GM21360 (cell line): ENCODE measurements at regions not wholly inside any gene's neighbourhood (a gene's known extent, or its start where the extent isn't known, plus 50 kb on each side); places are given as distances from the start of the nearest gene placed in this dataset.
"Not testable (repeated sequence)": the region's sequence is repeated elsewhere in the genome, so short reads cannot be mapped to it uniquely, and the experiment has no call there.

Source experiments
- ATAC-seq: cut with Tn5 transposase; IDR thresholded peaks from one replicate; pipeline ENCODE4 v1.9.1; 2021; ENCODE audit warnings: mild to moderate bottlenecking, moderate library complexity; ENCODE audit not compliant: unreplicated experiment

GRCh38 chr3:188972310-188972709 lies 199.5 kb upstream of the TPRG1 start:
- no peak for ATAC-seq

DNA sequence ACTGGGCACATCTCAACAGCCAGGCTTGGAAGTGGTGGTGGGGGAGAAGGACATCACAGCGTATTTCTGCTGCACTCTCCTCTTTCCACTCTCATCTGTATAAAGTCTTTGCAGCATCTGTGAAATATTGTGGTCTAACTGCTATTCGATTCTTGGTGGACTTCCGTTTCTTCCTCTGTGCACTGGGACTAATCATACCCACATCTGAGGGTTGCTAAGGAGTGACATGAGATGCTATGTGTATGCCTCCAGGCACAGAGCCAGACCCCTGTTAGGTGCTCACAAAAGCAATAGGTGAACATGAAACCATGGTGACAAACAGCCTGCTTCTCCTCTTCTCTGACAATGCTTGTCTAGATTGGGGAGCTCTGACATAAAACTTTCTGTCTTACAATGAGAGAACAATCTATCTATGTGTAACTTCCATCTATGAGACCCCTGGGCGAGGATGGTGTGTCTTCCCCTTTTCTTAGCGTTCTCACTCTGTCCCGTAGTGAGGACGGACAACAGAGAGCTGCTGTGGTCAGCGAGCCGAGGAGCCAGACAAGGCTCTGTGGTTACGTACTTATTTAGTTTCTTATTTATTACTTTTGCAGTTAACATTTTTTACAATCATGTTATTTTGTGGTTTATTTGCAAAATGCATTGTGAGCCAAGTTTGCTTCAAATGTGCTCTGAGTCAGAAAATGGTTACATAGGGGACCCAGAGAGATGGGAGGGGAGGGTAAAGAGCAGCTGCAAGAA lies 196.7 kb upstream of the TPRG1 start:
- ATAC-seq, result no peak

DNA sequence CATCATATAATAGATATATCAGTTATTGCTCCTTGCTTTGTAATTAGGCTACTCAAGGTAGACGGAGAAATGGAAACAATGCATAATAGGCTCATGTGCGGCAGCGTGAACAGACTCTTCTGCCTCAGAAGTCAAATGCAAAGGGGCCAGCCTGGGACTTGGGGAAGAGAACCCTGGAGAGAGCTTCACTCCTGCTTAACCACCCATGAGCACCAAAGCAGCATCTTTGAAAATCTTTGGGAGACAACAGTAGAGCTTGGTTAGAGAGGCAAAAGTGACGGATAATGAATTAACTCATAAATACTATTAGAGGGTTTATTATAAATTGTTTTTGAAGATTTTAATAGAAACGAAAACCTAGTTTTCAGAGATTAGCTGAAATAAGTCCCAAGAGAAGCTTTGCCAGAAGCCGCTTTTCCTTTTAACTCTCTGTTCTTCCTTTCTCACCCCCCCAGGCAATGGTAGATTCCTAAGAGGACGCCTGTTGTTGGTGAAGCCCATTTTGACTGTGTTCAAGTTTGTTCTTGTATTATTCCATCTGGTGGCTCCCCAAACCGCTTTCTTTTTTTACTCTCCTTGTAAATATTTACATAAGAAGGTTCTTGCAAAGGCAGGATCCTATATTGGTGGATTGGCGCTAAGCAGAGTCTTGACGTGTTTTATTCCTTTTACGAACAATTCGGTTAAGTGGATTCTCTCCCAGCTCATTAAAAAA lies 196.0 kb upstream of the TPRG1 start:
- ATAC-seq, result no peak

GRCh38 chr3:188976407-188976806 lies 195.4 kb upstream of the TPRG1 start:
- ATAC-seq, result no peak

- ATAC-seq, result no peak
These were observed 193.2 kb upstream of the TPRG1 start for GRCh38 chr3:188978421-188979171.

- ATAC-seq, result no peak
These were observed 192.5 kb upstream of the TPRG1 start for GRCh38 chr3:188979248-188979647.

GRCh38 chr3:188979669-188980310 lies 192.0 kb upstream of the TPRG1 start:
- ATAC-seq, result no peak

DNA sequence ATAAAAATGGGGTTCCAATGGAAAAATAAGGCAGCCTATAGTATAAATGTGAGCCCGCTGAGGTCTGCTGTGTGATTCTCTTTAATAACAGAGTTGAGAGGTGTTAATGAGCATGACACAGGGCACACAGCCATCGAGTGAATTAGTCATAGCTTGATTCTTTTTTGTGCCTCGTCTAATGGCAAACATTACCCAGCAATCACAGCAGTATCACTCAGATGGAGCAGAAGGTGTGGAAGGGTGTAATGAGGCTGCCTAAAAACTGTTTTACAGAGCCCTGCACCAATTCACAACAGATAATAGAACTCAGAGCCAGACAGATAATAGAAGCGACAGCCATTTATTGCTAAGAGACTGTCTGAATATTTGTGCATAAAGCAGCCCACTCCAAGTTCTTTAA lies 178.6 kb upstream of the TPRG1 start:
- no peak for ATAC-seq

- no peak for ATAC-seq
These were observed 170.2 kb upstream of the TPRG1 start for GRCh38 chr3:189001559-189001958.

- ATAC-seq, result no peak
These were observed 168.4 kb upstream of the TPRG1 start for GRCh38 chr3:189003410-189003809.

- no peak for ATAC-seq
These were observed 158.4 kb upstream of the TPRG1 start for GRCh38 chr3:189013224-189013888.

GRCh38 chr3:189014526-189014925 lies 157.2 kb upstream of the TPRG1 start:
- ATAC-seq, result no peak

- not testable (repeated sequence) for ATAC-seq
These were observed 148.9 kb upstream of the TPRG1 start for GRCh38 chr3:189022576-189023466.

DNA sequence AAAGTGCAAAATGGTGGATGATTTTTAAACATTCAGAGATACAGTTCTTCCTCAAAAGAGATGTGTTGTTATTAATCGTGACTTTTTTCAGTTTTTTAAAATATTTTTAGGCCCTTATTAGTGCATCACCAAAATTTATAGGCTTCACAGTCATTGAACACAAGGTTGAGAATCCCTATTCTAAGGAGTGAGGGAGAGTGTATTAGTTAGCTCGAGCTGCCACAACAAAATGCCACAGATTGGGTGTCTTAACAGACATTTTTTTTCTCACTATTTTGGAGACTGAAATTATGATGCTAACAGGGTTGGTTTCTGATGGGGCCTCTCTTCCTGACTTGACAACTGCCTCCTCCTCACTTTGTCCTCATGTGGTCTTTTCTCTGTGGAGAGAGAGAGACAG lies 145.9 kb upstream of the TPRG1 start:
- ATAC-seq, result no peak

DNA sequence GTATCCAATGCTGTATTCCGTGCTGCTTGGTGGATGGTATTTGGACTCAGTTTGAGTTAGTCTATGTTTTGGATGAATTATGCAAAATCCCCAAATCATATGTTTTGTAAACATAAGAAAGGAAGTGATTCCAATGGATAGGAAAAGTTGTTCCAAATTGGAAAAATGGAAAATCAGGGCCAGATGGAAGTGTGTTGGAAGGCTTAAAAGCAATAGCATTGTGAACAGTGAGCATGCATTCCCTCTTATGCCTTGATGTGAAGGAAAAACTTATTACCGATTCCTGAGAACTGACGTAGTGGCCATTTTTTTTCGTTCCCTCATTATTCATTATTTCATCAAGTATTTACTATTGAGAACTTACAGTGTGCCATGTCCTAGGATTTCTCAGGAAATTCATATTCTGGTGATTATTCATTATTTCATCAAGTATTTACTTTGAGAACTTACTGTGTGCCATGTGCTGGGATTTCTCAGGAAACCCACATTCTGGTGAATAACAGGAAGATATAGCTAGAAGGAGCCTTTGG lies 144.1 kb upstream of the TPRG1 start:
- no peak for ATAC-seq

GRCh38 chr3:189038773-189039745 lies 132.7 kb upstream of the TPRG1 start:
- no peak for ATAC-seq

DNA sequence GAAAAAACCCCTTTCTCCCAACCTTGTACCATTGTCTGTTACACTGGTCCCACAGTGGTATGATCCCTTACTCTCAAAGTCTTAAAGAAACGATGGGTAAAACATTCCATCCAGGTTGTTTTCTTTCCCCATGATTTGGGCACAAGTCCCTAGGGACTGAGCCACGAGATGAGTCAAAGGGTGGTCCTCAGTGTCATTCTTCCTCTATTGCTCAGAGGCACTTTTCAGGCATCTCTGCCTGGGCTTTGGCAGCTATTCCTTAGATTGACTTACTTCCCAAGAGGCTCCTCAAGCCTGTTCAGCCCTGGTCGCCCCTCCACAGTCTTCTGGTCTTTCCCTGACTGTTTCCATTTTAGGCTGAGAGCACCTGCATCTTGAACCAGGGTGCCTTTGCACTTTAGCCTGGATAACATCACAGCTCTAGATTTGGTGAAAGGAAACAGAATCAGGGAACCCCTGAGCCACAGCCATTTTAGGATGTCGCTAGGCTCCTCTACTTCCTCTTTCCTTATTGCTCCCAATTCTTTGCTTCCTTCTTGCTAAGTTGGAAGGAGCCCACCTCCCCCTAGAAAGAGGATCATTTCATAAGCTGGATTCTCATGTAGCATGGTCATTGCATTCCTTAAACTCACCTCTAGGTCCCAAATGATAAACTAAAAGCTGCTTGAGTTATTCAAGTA lies 131.0 kb upstream of the TPRG1 start:
- no peak for ATAC-seq
